GM21619 (cell line): ENCODE measurements at regions not wholly inside any gene's neighbourhood (a gene's known extent, or its start where the extent isn't known, plus 50 kb on each side); places are given as distances from the start of the nearest gene placed in this dataset.

Source experiments
- ATAC-seq: cut with Tn5 transposase; IDR thresholded peaks from one replicate; pipeline ENCODE4 v1.9.1; 2021; ENCODE audit not compliant: unreplicated experiment

DNA sequence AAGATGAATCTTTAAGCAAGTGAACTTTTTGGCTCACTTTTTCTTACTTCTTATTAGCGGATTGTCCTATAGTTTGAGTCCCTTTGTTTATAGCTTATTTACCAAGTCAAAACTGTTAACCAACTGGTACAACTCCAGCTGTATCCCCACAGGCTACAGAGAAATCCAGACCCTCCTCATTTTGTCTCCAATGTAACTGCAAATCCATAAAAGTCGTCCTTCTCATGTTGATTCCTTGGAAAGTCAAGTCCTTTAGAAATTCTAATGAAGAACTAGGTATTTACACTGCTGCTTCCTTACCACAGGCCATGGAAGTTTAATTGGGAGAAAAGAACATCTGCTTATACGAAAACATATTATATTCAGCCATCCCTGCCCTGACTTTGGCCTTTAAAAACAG is 729.1 kb upstream of the NRSN1 start:
- no peak for ATAC-seq

- no peak for ATAC-seq
Observed at GRCh38 chr6:23403460-23403859, 722.6 kb upstream of the NRSN1 start.

DNA sequence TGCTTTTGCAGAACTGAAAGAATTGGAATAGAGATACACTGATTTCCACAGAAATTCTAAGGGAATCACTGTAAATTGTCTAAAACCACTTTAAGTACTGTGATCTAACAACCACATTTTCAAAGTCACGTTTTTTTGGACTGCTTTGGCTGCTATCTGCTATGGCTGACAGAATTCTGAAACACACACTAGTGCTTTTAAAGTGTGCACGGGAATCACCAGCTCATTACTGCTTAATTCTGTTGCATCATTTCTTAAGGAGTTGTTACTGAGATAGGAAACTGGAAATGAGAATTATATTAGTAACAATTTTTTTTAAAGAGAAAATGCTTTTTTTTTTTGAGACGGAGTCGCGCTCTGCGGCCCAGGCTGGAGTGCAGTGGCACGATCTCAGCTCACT is 716.5 kb upstream of the NRSN1 start:
- no peak for ATAC-seq

DNA sequence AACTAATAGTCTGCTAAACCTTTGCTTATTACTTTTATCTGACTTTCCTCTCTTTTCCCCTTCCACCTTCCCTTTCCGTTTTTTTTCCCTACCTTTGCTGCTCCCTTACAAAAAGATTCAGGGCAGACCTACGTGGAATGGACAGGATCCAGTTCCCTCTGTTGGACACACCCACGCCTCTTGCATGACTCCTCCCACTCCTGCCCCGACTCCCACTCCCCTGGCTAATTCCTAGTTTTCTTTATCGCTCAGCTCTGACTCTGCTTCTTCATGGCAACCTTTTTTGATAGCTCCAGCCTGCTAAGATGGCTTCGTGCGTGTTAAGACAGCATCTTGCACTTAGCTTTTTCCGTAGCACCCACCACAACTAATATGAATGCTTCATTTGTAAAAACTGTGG is 715.6 kb upstream of the NRSN1 start:
- no peak for ATAC-seq

GRCh38 chr6:23412770-23413169 is 713.2 kb upstream of the NRSN1 start:
- ATAC-seq: no peak

- ATAC-seq: no peak
Observed at GRCh38 chr6:23413327-23414050, 712.5 kb upstream of the NRSN1 start.

- no peak for ATAC-seq
Observed at GRCh38 chr6:23414051-23414445, 712.0 kb upstream of the NRSN1 start.

- ATAC-seq: no peak
Observed at GRCh38 chr6:23414922-23415321, 711.1 kb upstream of the NRSN1 start.

- no peak for ATAC-seq
Observed at GRCh38 chr6:23415819-23416427, 710.1 kb upstream of the NRSN1 start.

DNA sequence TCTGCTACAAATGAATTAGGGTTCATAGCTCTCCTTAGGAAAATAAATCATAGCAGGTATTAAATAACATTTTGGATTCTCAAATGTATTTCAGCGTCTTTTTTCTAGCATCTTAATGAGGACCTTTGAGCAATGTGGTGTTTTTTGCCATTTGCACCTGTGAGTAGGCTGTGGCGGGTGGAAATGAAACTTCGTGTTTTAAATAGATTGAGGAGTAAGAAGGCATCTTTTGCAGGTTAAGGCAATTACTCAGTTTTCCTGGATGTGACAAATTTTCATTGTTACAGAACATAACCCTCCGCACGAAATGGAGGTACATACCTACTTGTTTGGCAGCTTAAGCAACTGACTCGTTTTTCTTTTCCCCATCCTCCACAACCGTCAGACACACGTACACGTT is 708.9 kb upstream of the NRSN1 start:
- no peak for ATAC-seq

- ATAC-seq: no peak
Observed at GRCh38 chr6:23418095-23418494, 707.9 kb upstream of the NRSN1 start.

- ATAC-seq: no peak
Observed at GRCh38 chr6:23419046-23419445, 707.0 kb upstream of the NRSN1 start.

DNA sequence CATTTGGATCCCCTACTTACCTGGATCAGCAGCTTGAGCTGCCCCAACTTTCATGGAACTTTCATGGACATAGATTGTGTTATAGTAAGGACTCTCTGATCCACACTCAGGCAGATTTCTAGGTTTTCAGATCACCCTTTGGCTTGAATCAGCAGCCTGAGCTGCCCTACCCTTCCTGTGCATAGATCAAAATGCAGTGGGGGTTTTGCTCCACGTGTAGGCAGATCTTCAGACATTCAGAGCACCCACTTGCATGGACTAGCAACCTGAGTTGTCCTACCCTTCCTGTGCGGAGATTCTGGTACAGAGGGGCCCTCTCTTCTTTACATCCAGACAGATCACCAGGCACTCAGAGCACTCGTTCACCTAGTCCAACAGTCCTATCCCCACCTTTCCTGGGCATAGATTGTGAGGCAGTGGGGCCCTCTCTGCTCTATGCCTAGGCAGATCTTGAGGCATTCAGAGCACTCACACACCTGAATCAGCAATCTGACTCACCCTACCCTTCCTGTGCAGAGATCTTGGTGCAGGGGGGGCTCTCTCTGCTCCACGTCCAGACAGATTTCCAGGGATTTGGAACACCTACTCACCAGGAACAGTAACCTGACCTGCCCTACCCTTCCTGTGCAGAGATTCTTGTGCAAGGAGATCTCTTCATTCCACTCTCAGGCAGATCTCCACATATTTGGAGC is 705.2 kb upstream of the NRSN1 start:
- ATAC-seq: no peak

DNA sequence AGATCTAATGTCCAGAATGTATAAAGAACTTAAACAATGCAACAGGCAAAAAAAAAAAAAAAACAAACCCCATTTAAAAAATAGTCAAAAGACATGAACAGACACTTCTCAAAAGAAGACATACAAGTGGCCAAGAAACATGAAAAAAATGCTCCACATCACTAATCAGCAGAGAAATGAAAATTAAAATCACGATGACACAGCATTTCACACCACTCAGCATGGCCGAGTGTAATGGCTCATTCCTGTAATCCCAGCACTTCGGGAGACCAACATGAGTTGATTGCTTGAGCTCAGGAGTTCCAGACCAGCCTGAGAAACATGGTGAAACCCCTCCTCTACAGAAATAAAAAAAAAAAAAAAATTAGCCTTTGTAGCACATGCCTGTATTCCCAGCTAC is 701.4 kb upstream of the NRSN1 start:
- no peak for ATAC-seq

- ATAC-seq: no peak
Observed at GRCh38 chr6:23435126-23435525, 690.9 kb upstream of the NRSN1 start.

- ATAC-seq: no peak
Observed at GRCh38 chr6:23435798-23436197, 690.2 kb upstream of the NRSN1 start.

DNA sequence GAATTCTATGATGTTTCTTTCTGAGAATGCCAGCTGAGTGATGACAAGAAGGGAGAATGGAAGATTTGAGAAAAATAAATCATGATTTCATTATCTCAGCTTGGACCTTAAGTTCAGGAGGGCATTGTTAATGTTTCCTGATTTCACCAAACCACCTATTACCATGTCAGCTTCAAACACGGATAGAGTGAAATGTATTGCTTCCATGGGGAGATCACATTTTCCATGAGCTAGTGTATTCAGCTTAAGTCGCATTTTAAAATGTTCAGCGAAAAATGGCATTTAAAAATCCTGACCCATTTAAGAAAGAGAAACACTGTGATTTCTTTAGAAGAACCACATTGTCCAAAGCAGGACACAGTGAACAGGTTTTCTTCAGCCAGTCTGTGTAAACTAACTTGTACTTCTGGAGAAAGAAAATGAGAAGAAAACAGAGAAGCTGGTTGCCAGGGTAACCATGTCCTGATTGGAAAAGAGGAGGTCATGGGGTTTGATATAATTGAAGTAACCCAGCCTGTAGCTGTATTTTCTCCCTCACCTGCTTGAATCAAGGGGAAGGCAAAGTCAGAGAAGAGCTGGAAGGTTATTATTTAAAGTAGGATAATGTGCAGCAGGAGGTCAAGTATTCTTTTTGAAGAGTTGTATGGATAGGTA is 684.1 kb upstream of the NRSN1 start:
- no peak for ATAC-seq

GRCh38 chr6:23445157-23445710 is 680.8 kb upstream of the NRSN1 start:
- ATAC-seq: no peak

- ATAC-seq: no peak
Observed at GRCh38 chr6:23446469-23446967, 679.5 kb upstream of the NRSN1 start.

DNA sequence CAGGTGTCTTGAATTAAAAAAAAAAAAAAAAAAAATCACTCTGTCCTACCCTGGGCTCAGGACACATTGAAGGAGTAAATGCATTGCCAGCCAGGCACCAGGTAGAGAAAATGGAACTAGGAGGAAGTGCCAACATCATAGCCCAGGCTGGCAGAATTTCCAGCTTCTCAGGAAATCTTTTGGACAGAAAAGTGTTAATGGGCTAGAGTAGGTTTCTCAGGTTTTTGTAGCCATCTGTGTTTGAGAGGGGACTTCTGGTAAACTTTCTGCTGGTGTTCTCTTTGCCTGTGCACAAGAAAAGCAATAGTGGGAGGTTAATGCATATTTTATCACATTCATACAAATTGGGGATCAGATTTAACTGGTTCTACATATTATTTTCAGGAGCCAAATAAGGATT is 678.3 kb upstream of the NRSN1 start:
- ATAC-seq: no peak

GRCh38 chr6:23448281-23448680 is 677.7 kb upstream of the NRSN1 start:
- ATAC-seq: no peak
